ENCODE measurements at regions not wholly inside any gene's neighbourhood (a gene's known extent, or its start where the extent isn't known, plus 50 kb on each side); places are given as distances from the start of the nearest gene placed in this dataset.

DNA sequence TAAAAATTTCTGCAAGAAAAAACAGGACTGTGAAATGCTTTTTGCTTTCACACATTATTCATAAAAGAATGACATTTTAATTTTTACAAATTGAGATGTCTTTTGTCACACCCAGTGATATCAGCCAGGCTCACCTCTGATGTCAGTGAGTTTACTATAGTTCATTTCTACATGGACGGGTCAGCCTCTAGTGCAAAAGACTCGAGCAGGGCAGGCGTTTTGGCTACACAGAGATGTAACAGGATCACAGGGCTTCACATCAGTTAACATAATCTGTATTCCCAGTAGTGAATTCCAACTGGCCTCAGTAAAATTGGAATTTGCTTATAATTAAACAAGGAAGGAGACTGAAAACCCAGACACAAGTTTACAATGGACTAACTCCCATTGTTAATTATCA lies 275.6 kb upstream of the ZSWIM2 start:
- 54 to 69% (median 58%) methylated on average over 3 of the region's 3 CpGs for WGBS, 4 donors
- intact Hi-C loops (cut with DNase I) = no loop called here
- no peaks in the 10 kb centered on the region for H3K4me1 ChIP-seq
- H3K9me3 ChIP-seq = no peaks in the 10 kb centered on the region
- no peak overlapping the region for H3K4me3 ChIP-seq
- no peaks in the 10 kb centered on the region for H3K27me3 ChIP-seq
- H3K36me3 ChIP-seq = no peaks in the 10 kb centered on the region
- DNase-seq = peak in 1 of 5 donors; percentile 22
- no peak for TF ChIP-seq POLR2A (IDR thresholded peaks at IDR 0.05)
- TF ChIP-seq, protein P1, sequence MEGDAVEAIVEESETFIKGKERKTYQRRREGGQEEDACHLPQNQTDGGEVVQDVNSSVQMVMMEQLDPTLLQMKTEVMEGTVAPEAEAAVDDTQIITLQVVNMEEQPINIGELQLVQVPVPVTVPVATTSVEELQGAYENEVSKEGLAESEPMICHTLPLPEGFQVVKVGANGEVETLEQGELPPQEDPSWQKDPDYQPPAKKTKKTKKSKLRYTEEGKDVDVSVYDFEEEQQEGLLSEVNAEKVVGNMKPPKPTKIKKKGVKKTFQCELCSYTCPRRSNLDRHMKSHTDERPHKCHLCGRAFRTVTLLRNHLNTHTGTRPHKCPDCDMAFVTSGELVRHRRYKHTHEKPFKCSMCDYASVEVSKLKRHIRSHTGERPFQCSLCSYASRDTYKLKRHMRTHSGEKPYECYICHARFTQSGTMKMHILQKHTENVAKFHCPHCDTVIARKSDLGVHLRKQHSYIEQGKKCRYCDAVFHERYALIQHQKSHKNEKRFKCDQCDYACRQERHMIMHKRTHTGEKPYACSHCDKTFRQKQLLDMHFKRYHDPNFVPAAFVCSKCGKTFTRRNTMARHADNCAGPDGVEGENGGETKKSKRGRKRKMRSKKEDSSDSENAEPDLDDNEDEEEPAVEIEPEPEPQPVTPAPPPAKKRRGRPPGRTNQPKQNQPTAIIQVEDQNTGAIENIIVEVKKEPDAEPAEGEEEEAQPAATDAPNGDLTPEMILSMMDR (IDR thresholded peaks at IDR 0.05) = no peak
- no peak overlapping the region for H3K27ac ChIP-seq
- ATAC-seq = peak in 1 of 4 donors; percentile 62

DNA sequence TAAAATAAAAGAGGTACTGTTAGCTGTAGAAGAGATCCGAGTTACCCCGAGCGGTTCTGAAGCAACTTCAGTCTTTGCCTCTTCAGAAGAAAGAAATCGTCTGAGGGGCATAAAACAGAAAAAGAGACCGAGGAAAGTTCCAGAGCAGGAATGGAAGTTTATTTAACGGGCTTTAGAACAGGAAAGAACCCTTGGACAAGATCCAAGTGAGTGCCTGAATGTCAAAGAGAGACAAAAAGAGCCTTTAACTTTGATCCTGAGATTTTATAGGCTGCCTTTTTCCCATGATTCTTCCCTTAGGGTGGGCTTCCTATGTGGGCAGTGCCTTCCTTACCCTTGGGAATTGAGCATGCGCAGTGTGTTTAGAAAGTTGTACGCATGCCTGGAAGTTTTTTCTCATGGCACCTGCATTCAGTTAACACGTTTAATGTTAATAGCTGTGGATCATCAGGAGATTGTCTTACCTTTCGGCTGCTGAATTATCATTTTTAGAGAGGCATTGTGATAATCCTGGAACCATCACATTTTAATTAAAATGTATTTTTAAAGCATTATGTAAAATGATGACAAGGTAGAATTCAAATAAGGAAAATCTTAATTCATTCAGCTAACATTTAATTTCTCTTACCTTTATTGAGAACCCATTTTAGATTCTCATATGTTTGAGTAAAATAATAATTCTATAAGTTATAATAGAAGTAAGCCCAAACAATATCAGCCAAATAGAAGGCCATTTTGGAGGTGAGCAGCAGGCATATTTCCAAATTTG lies 269.5 kb upstream of the ZSWIM2 start:
- Histone ChIP-seq H3K9me3 (no peaks in the 10 kb centered on the region), H3K27me3 (no peaks in the 10 kb centered on the region), H3K4me1 (peaks cover 0 to 6% (median 0%) of the 10 kb centered on the region in 12 donors), H3K36me3 (no peaks in the 10 kb centered on the region), H3K4me3 (no peak overlapping the region), H3K27ac (no peak overlapping the region)
- DNase-seq (no peak), ATAC-seq (no peak)
- TF ChIP-seq, protein P1 (IDR thresholded peaks at IDR 0.05) = no peak
- TF ChIP-seq POLR2A (IDR thresholded peaks at IDR 0.05) = no peak
- WGBS, 4 donors = 68 to 80% (median 71%) methylated on average over 10 of the region's 10 CpGs
- intact Hi-C loops (cut with DNase I) = no loop called here

DNA sequence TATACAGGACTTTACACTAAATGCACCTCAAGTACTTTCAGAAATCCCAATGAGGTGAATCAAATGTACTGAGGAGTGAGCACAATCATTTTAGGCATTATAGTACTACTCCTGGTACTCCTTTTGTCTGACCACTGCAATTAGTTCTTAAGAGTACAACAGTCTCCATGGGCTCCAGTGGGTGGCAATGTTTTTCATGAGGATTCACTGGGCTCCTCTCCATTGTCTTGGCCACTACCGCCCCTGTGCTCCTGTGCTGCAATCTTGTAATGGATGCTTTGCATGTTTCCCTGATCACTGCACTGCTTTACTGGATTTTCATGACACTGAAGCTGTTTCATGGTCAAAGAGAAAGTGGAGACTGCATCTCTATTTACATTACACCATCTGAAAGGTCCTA lies 268.5 kb upstream of the ZSWIM2 start:
- H3K36me3 ChIP-seq = no peaks in the 10 kb centered on the region
- DNase-seq (no peak), ATAC-seq (no peak)
- H3K27me3 ChIP-seq = no peaks in the 10 kb centered on the region
- intact Hi-C loops (cut with DNase I) = no loop called here
- no peaks in the 10 kb centered on the region for H3K9me3 ChIP-seq
- WGBS, 4 donors = 56 to 83% (median 75%) methylated on average over 1 of the region's 1 CpG
- H3K4me3 ChIP-seq = no peak overlapping the region
- H3K27ac ChIP-seq = no peak overlapping the region
- TF ChIP-seq, protein P1 (IDR thresholded peaks at IDR 0.05) = no peak
- TF ChIP-seq POLR2A (IDR thresholded peaks at IDR 0.05) = no peak
- peaks cover 0 to 6% (median 0%) of the 10 kb centered on the region in 12 donors for H3K4me1 ChIP-seq

GRCh38 chr2:187115627-187116026 lies 266.7 kb upstream of the ZSWIM2 start:
- TF ChIP-seq, protein P1 (IDR thresholded peaks at IDR 0.05) = no peak
- TF ChIP-seq POLR2A (IDR thresholded peaks at IDR 0.05) = no peak
- Histone ChIP-seq H3K36me3 (no peaks in the 10 kb centered on the region), H3K27me3 (no peaks in the 10 kb centered on the region), H3K4me3 (no peak overlapping the region), H3K4me1 (peaks cover 0 to 6% (median 0%) of the 10 kb centered on the region in 12 donors), H3K9me3 (no peaks in the 10 kb centered on the region), H3K27ac (no peak overlapping the region)
- intact Hi-C loops (cut with DNase I) = no loop called here
- WGBS, 4 donors = 88 to 91% (median 90%) methylated on average over 1 of the region's 1 CpG
- DNase-seq (no peak), ATAC-seq (no peak)

Data from heart left ventricle (tissue), 16 donors.